NCI-H82 (cell line): ENCODE measurements at regions not wholly inside any gene's neighbourhood (a gene's known extent, or its start where the extent isn't known, plus 50 kb on each side); places are given as distances from the start of the nearest gene placed in this dataset.
"Not testable (repeated sequence)": the region's sequence is repeated elsewhere in the genome, so short reads cannot be mapped to it uniquely, and the experiment has no call there.

ENCODE experiments used
- DNase-seq: peaks from one replicate; lab custom pipeline; 2025; lab: John Stamatoyannopoulos, UW

- DNase-seq, result peak; percentile 33
These were observed 119.8 kb downstream of the AGTR2 start for GRCh38 chrX:116290359-116290758.

GRCh38 chrX:116292183-116292582 is 121.6 kb downstream of the AGTR2 start:
- no peak for DNase-seq

GRCh38 chrX:116298956-116299355 is 128.4 kb downstream of the AGTR2 start:
- no peak for DNase-seq

- no peak for DNase-seq
These were observed 130.2 kb upstream of the SLC6A14 start for GRCh38 chrX:116306218-116306617.

- peak; percentile 86 for DNase-seq
These were observed 119.0 kb upstream of the SLC6A14 start for GRCh38 chrX:116317409-116317808.

GRCh38 chrX:116318672-116319071 is 117.7 kb upstream of the SLC6A14 start:
- DNase-seq, result no peak

GRCh38 chrX:116321711-116322110 is 114.7 kb upstream of the SLC6A14 start:
- no peak for DNase-seq

- DNase-seq, result not testable (repeated sequence)
These were observed 104.4 kb upstream of the SLC6A14 start for GRCh38 chrX:116332026-116332425.

- not testable (repeated sequence) for DNase-seq
These were observed 101.6 kb upstream of the SLC6A14 start for GRCh38 chrX:116334797-116335196.

GRCh38 chrX:116339407-116339806 is 97.0 kb upstream of the SLC6A14 start:
- DNase-seq, result no peak

- no peak for DNase-seq
These were observed 93.5 kb upstream of the SLC6A14 start for GRCh38 chrX:116342903-116343302.

GRCh38 chrX:116345958-116346357 is 90.4 kb upstream of the SLC6A14 start:
- DNase-seq, result no peak

GRCh38 chrX:116357329-116357728 is 79.1 kb upstream of the SLC6A14 start:
- no peak for DNase-seq

GRCh38 chrX:116378961-116379360 is 57.4 kb upstream of the SLC6A14 start:
- DNase-seq, result no peak

GRCh38 chrX:116379854-116380253 is 56.6 kb upstream of the SLC6A14 start:
- DNase-seq, result no peak

GRCh38 chrX:116384406-116384954 is 51.9 kb upstream of the SLC6A14 start:
- DNase-seq, result no peak
